ELR (cell line): ENCODE measurements at regions not wholly inside any gene's neighbourhood (a gene's known extent, or its start where the extent isn't known, plus 50 kb on each side); places are given as distances from the start of the nearest gene placed in this dataset.

Experiments used
- DNase-seq: peaks from one replicate; pipeline ENCODE4 v3.0.0-alpha.2; 2015; ENCODE audit warnings: low read depth

DNA sequence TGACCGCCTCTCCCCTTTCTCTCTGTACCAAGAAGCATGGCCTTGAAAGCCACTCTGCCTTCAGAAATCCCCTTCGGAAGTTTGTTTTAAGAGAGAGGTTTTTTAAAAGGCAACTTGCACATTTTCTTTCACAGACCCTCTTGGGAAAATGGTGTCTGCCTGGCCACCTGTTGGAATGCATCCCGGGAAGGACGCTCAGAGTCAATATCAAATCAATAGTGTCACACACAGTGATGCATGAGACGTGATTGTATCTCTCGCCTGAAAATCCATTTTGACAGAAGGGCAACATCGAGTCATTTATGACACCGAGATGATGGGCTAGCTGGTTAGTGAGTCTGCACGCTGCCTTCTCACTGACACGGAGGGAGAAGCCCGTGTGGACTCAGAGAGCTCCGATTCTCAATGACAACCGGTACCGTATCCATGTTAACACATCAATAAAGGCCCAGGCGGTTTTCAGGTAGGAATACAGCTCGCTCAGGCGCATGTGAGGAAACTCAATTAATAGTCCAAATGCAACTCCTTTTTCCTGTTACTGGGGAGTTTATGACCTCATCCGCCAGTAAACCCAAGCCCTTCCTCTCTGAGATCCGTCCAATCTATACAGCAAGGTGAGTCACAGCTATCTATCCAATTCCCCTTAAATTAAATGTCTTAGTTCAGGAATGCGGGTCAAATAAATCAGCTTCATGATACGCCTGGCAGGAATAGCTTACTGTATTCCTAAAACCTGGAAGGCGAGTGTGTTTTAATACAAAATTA is 621.5 kb upstream of the MKI67 start:
- DNase-seq: no peak

- no peak for DNase-seq
Observed at GRCh38 chr10:128751284-128751683, 625.1 kb upstream of the MKI67 start.

DNA sequence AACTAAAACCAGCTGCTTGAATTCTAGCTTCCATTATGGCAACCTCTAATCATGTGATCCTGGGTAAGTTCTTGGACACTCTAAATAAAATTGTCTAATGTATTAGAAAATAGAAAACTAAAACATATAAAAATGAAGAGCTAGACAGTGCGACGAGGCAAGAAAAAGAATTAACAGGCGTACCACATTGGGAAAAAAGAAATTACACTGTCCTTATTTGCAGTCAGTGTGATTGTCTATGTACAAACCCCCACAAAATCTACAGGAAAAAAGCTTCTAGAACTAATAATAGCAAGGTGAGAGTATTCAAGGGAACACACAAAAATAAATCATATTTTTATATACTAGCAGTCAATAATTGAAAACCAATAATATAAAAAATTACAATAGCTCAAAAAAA is 625.6 kb upstream of the MKI67 start:
- DNase-seq: no peak

GRCh38 chr10:128759174-128759573 is 633.0 kb upstream of the MKI67 start:
- no peak for DNase-seq

DNA sequence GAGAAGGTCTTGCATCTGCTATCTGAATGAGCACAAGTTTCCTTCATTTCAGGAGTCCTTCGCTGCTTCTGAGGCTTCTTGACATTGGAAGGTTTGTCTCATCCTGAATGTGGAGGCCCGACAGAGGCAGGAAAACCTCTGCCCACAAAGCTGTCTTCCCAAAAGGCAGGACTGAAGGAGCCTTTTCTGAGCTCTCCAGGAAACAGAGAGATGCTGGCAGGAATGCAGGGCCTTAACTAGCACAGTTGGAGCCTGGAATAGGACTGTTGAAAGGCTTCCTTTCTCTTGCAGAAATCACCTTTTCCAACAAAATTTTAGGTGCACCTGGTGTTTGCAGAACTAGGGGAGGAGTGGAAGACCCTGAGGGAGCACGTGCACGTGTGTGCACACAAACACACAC is 637.4 kb upstream of the MKI67 start:
- no peak for DNase-seq

DNA sequence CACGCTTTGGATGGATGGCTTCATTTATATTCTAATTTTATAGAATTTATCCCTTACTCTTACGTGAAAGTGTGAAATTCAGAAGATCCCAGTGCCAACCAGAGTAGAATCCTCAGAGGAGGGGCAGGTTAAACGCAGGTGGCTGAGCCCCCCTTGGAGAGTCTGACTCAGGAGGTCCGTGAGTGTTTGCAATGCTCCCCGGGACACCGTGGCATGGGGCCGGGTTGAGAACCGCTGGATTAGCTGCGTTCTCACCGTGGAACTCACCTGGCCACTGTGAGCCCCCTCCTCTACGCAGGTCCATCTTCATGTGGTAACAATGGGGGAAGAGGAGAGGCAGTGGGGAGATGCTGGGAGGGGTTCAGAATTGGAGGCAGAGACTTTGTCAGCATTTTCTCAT is 638.0 kb upstream of the MKI67 start:
- no peak for DNase-seq

- DNase-seq: no peak
Observed at GRCh38 chr10:128766915-128767314, 640.7 kb upstream of the MKI67 start.

DNA sequence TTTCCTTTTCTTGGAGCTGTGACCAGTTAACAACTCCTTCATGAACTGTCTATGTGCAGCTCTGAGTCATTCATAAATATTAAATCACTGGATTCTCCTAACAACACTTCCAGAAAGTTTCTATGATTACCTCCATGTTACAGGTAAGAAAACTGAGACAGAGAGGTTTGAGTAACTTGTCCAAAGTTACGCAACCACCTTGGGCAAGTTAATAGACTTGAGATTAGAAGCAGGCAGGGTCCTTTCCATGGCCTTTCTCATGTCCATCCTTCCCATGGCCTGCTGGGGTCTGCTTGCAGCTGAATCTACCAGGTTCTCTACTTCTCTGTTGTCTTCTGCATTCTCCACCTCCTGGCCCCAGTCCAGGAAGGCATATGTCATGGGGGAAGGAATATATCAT is 648.8 kb upstream of the MKI67 start:
- no peak for DNase-seq

GRCh38 chr10:128775743-128776142 is 649.5 kb upstream of the MKI67 start:
- no peak for DNase-seq

DNA sequence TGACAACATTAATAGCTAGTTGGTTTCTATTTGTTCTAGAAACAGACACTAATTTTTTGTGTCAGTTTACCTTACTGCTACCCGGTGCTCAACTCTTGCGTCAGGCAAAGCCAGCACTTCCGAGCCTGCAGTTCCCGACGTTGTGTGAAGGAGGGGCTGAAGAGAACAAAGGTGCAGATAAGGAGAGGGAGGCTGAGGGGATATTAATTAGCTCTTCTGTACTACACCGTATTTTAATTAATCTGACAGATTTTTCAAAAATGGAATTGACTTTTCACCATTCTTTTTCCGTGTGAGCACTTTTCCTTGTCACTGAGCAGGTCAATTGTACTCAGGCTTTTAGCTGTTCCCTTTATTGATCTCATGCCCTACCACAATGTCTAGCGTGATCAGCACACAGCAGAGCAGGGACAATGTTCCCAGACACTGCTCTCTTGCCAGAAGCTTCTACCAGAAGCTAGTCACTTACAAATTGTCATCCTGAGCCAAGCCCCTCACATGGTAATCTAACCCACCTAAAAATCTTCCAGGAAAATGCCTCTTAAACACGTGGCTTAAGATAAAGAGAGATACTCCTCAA is 650.5 kb upstream of the MKI67 start:
- no peak for DNase-seq

- no peak for DNase-seq
Observed at GRCh38 chr10:128777342-128777741, 651.1 kb upstream of the MKI67 start.

GRCh38 chr10:128779416-128779815 is 653.2 kb upstream of the MKI67 start:
- DNase-seq: no peak

- no peak for DNase-seq
Observed at GRCh38 chr10:128780156-128780761, 654.0 kb upstream of the MKI67 start.

GRCh38 chr10:128781637-128782036 is 655.4 kb upstream of the MKI67 start:
- no peak for DNase-seq

GRCh38 chr10:128784444-128784843 is 658.2 kb upstream of the MKI67 start:
- DNase-seq: no peak

DNA sequence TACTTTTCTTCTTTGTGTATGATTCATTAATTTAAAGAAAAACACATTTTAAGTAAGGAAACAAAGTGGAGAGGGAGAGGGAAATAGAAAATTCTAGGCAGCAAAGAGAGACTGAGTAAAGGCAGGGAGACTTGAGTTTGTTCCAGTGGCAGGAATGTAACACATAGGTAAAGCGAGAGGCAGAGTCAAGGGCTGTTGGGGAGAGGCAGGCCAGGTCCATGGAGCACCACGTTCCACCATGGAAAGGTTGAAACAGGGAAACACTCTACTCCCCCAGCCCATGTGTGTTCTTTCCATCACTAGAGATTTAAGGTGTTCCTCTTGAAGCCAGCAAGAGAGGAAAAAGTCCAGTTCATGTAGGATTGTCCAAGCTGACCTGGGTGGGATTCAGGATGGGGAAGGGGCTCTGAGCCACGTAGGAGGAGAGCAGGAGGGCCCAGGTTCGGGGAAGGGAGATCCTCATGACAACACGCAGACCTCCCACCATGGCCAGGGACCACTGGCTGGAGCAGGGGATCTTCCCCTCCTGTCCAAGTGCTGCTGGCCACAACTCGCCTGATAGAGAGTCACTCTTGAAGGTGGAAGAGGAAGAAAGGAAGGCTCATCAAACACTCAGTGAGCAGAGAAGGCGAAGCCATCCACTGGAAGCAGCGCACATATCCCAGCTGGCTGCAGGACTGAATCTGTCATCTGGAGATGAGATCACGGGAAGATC is 666.4 kb upstream of the MKI67 start:
- DNase-seq: no peak

GRCh38 chr10:128793726-128794655 is 667.8 kb upstream of the MKI67 start:
- DNase-seq: no peak

DNA sequence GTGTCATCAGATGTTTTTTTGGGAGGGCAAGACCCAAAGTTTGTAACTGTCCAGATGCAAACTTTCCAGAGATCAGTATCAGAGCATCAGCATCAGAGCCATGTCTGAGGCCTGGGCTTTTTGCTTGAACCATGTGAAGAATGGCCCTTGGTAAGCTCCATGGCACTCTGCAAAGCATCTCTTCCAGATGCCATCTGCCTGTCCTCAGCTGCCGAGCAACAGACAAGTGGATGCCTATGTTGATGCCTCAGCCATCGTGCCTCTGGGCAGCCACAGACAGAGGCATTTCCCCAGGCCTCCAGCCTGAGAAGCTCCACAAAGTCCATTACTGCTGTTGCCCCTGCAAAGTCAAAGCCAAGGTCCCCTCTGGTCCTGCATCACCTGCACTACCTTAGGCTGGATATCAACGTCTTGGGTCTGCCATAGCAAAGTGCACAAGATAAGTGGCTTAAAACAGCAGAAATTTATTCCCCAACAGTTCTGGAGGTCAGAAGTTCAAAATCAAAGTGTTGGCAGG is 670.2 kb upstream of the MKI67 start:
- DNase-seq: no peak

- DNase-seq: no peak
Observed at GRCh38 chr10:128802062-128802461, 665.0 kb upstream of the MGMT start.

DNA sequence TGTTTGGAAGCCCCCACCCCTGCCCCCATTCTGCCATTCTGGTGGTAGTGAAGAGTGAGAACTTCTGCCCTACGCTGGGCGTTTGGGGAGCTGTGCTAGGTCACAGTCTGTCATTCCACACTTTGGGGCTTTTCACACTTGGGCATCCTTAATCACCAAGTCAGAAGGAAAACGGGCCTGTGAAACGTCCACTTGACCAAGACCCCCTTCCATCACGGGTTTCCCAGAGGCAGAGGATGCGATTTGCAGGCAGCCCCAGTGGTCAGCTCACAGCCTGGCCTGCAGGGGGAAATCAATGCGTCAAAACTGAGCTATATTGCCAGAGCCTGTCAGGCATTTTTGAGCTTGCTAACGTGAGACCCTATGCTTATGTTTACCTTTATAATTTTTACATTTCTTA is 663.3 kb upstream of the MGMT start:
- DNase-seq: no peak

DNA sequence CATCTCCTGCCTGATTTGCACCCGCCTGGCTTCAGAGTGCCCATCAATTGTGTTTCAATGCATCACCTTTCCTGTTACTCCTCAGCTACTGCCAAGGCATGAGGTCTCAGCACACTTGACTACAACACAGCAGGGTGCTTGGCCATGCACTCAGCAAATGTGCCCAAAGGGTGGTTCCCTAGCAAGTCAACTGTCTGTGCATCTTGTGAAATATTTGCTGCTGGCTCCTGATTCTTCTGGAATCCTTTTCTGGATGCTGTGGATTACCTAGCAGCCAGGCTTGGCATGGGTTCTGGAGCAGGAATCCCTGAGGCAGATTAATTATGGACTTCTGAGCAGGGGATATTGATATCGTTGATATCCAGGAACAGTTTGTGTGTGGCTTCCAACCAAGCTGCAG is 662.6 kb upstream of the MGMT start:
- DNase-seq: no peak
